GM12878 (cell line): ENCODE measurements at regions not wholly inside any gene's neighbourhood (a gene's known extent, or its start where the extent isn't known, plus 50 kb on each side); places are given as distances from the start of the nearest gene placed in this dataset.

Experiments
- ATAC-seq: fragments of 200-7000 bp; cut with Tn5 transposase; 3 replicates; pipeline ENCODE4 v1.9.1; 2020; ENCODE audit warnings: mild to moderate bottlenecking, moderate library complexity
- BruUV-seq: library from RNA; stranded (reverse); fragments of 400-500 nt; replicated peaks from 2 replicates; lab custom pipeline; 2021; lab: Mats Ljungman, UMichigan
- CTCF ChIA-PET: fragments of 300-600 bp; sonication (Branson Sonifier 250); formaldehyde crosslinking; extraction: SDS; loops from one replicate; lab custom pipeline; 2021; ENCODE audit warnings: inconsistent platforms; lab: Yijun Ruan, JAX
- POLR2A ChIA-PET: fragments of 350-600 bp; formaldehyde crosslinking; extraction: SDS; loops from one replicate; lab custom pipeline; 2021; ENCODE audit warnings: inconsistent platforms; lab: Charles Lee
- RAD21 ChIA-PET: fragments of 300-600 bp; sonication (Branson Sonifier 250); formaldehyde crosslinking; loops from one replicate; lab custom pipeline; 2023; ENCODE audit warnings: antibody characterized with exemption; ENCODE audit not compliant: unreplicated experiment; lab: Charles Lee
- SMC1A ChIA-PET: fragments of 300-600 bp; sonication (Branson Sonifier 250); formaldehyde crosslinking; loops from one replicate; lab custom pipeline; 2023; ENCODE audit not compliant: unreplicated experiment, uncharacterized antibody; lab: Charles Lee
- DNase-seq: peaks from one replicate; pipeline ENCODE4 v3.0.0-alpha.2; 2011; ENCODE audit warnings: low read depth, low spot score
- FAIRE-seq: peaks from 3 replicates; lab custom pipeline; 2011; peaks lifted over from hg19 to GRCh38; lab: Jason Lieb, UNC
- H2AFZ ChIP-seq: 2 replicates; pipeline ENCODE4 v1.6.0; 2011; ENCODE audit warnings: low read depth, low read length, control low read depth; ENCODE audit not compliant: control insufficient read depth
- H3K27ac ChIP-seq: 2 replicates; pipeline ENCODE4 v1.5.1; 2011; ENCODE audit warnings: control low read depth; ENCODE audit not compliant: control insufficient read depth, insufficient read depth
- H3K27me3 ChIP-seq, 2 experiments: replicated peaks in 1 of 2; 2 replicates each; pipeline versions ENCODE4 v1.6.0 to v1.6.1; 2011; ENCODE audit warnings: low read length in 1 of 2; ENCODE audit not compliant: control insufficient read depth in 2 of 2, insufficient read depth in 2 of 2
- H3K36me3 ChIP-seq, 2 experiments: 2 replicates each; pipeline ENCODE4 v1.5.1; 2011; ENCODE audit warnings: low read length in 1 of 2; ENCODE audit not compliant: control insufficient read depth in 2 of 2, insufficient read depth in 2 of 2
- H3K4me1 ChIP-seq: 2 replicates; pipeline ENCODE4 v1.6.1; 2011; ENCODE audit warnings: mild to moderate bottlenecking, low read length, moderate library complexity, mixed read lengths; ENCODE audit not compliant: control insufficient read depth, insufficient read depth
- H3K4me2 ChIP-seq: 2 replicates; pipeline ENCODE4 v1.6.0; 2011; ENCODE audit warnings: control low read depth; ENCODE audit not compliant: control insufficient read depth, insufficient read depth
- H3K4me3 ChIP-seq: fragments of 200-600 bp; sonication (generic); 2 replicates; pipeline ENCODE4 v1.5.1; 2016
- H3K79me2 ChIP-seq: 2 replicates; pipeline ENCODE4 v1.6.0; 2011; ENCODE audit warnings: low read length; ENCODE audit not compliant: control insufficient read depth, insufficient read depth
- H3K9ac ChIP-seq: 2 replicates; pipeline ENCODE4 v1.8.0; 2011; ENCODE audit warnings: low read length, control low read depth, mixed read lengths; ENCODE audit not compliant: control insufficient read depth, insufficient read depth
- H3K9me3 ChIP-seq: replicated peaks from 3 replicates; pipeline ENCODE4 v1.5.1; 2011; ENCODE audit warnings: mild to moderate bottlenecking, low read length; ENCODE audit not compliant: control insufficient read depth, insufficient read depth
- H4K20me1 ChIP-seq: 2 replicates; pipeline ENCODE4 v1.6.0; 2011; ENCODE audit not compliant: control insufficient read depth, insufficient read depth
- CREB1 ChIP-seq: IDR thresholded peaks from 2 replicates; pipeline ENCODE4 v1.6.1; 2012; ENCODE audit warnings: low read depth, mild to moderate bottlenecking, inconsistent platforms
- CREM ChIP-seq: IDR thresholded peaks from 2 replicates; pipeline ENCODE4 v1.6.1; 2014; ENCODE audit warnings: antibody characterized with exemption, low read depth
- E4F1 ChIP-seq: fragments of 450-650 bp; IDR thresholded peaks from 2 replicates; pipeline ENCODE4 v1.6.1; 2018; ENCODE audit warnings: borderline replicate concordance, mild to moderate bottlenecking; ENCODE audit not compliant: partially characterized antibody
- IRF3 ChIP-seq: fragments of 450-650 bp; IDR thresholded peaks from 2 replicates; pipeline ENCODE4 v1.6.1; 2014; ENCODE audit warnings: mild to moderate bottlenecking
- IRF5 ChIP-seq: fragments of 450-650 bp; IDR thresholded peaks from 2 replicates; pipeline ENCODE4 v1.6.1; 2017; ENCODE audit warnings: borderline replicate concordance
- KAT2A ChIP-seq: conservative IDR thresholded peaks from 2 replicates; pipeline ENCODE4 v1.6.1; 2011; ENCODE audit warnings: low read depth, low read length; ENCODE audit not compliant: control insufficient read depth
- PAX8 ChIP-seq: fragments of 450-650 bp; IDR thresholded peaks from 2 replicates; pipeline ENCODE4 v1.6.1; 2017; ENCODE audit warnings: mild to moderate bottlenecking, moderate library complexity
- POU2F2 ChIP-seq: IDR thresholded peaks from 3 replicates; pipeline ENCODE4 v1.6.1; 2011; ENCODE audit warnings: low read depth, mild to moderate bottlenecking, low read length, borderline replicate concordance
- RAD51 ChIP-seq: fragments of 450-650 bp; IDR thresholded peaks from 2 replicates; pipeline ENCODE4 v1.6.1; 2016; ENCODE audit warnings: moderate library complexity, mild to moderate bottlenecking, inconsistent platforms
- RELA ChIP-seq: fragments of 450-650 bp; IDR thresholded peaks from 2 replicates; pipeline ENCODE4 v1.8.0; 2014; ENCODE audit warnings: borderline replicate concordance; ENCODE audit not compliant: partially characterized antibody
- SIN3A ChIP-seq: IDR thresholded peaks from 2 replicates; pipeline ENCODE4 v1.6.1; 2012; ENCODE audit warnings: low read depth, low read length, improper control_type of control experiment
- SUZ12 ChIP-seq: fragments of 200-600 bp; sonication (generic); IDR thresholded peaks from one replicate; pipeline ENCODE4 v1.6.1; 2018; ENCODE audit warnings: antibody characterized with exemption, mild to moderate bottlenecking; ENCODE audit not compliant: unreplicated experiment
- USF1 ChIP-seq: IDR thresholded peaks from 2 replicates; pipeline ENCODE4 v1.6.1; 2011; ENCODE audit warnings: borderline replicate concordance, low read depth, mild to moderate bottlenecking, moderate library complexity, mixed read lengths, low read length; ENCODE audit not compliant: insufficient read depth; ENCODE audit errors: extremely low read length
- WRNIP1 ChIP-seq: IDR thresholded peaks from 2 replicates; pipeline ENCODE4 v1.6.1; 2011; ENCODE audit warnings: low read depth, low read length, improper control_type of control experiment, borderline replicate concordance
- in situ Hi-C: fragments of 300-500 bp; cut with MboI; formaldehyde crosslinking; loops from 9 replicates; pipeline ENCODE4 v1.14.3; 2018; ENCODE audit warnings: mixed read lengths
- intact Hi-C: fragments of 100-400 bp; cut with micrococcal nuclease; formaldehyde crosslinking; loops from one replicate; pipeline ENCODE4 v1.14.2; 2022; ENCODE audit not compliant: unreplicated experiment

GRCh38 chr3:106860182-106860581 lies 517.1 kb upstream of the CCDC54 start:
- Histone ChIP-seq H3K36me3 (no peaks in the 10 kb centered on the region), H3K27ac (no peak overlapping the region), H3K27me3 (no peaks in the 10 kb centered on the region), H3K79me2 (no peaks in the 10 kb centered on the region), H3K9me3 (no peaks in the 10 kb centered on the region), H4K20me1 (no peaks in the 10 kb centered on the region), H3K4me3 (no peak overlapping the region), H3K9ac (no peak overlapping the region), H2AFZ (no peak overlapping the region), H3K4me1 (no peaks in the 10 kb centered on the region), H3K4me2 (no peak overlapping the region)
- ChIA-PET CTCF (no interaction called here), RAD21 (no interaction called here), SMC1A (no interaction called here), POLR2A (interaction anchor here (0.6 kb wide), 1 partner anchor 525 kb away, joined by 4 read pairs; no protein-coding TSS in a partner anchor)
- intact Hi-C loops (no loop called here), in situ Hi-C loops (no loop called here)
- DNase-seq, result no peak
- FAIRE-seq, result no peak
- no TSS peak for BruUV-seq
- ATAC-seq, result no peak
- TF ChIP-seq CREM (no peak), SIN3A (no peak), KAT2A (no peak), E4F1 (no peak), RAD51 (no peak), SUZ12 (no peak), RELA (no peak), USF1 (no peak), IRF3 (no peak), CREB1 (no peak), IRF5 (no peak), WRNIP1 (no peak), POU2F2 (no peak), PAX8 (no peak)
